ENCODE measurements at regions not wholly inside any gene's neighbourhood (a gene's known extent, or its start where the extent isn't known, plus 50 kb on each side); places are given as distances from the start of the nearest gene placed in this dataset.

- intact Hi-C loops (cut with DNase I, micrococcal nuclease) = no loop called here
- no peaks in the 10 kb centered on the region for H3K9me3 Mint-ChIP-seq
- no peak overlapping the region for H3K27ac Mint-ChIP-seq
These were observed 85.0 kb downstream of the RPL27A start for GRCh38 chr11:8767466-8768142.

GRCh38 chr11:8768625-8769333, 86.2 kb downstream of the RPL27A start:
- no peak for TF ChIP-seq CTCF (IDR thresholded peaks at IDR 0.05)
- Histone ChIP-seq H3K4me1 (ENCODE audit: insufficient read depth, low read length) (no peaks in the 10 kb centered on the region), H3K9me3 (ENCODE audit: control insufficient read depth in 1 of 2, insufficient read depth in 1 of 2, low read length in 2 of 2) (no peaks in the 10 kb centered on the region), H3K27me3 (ENCODE audit: control insufficient read depth in 1 of 2, insufficient read depth in 2 of 2, low read length in 2 of 2) (no peaks in the 10 kb centered on the region), H3K4me3 (ENCODE audit: low read length) (no peak overlapping the region), H3K36me3 (ENCODE audit: insufficient read depth, low read length) (no peaks in the 10 kb centered on the region), H3K27ac (ENCODE audit: low read depth in 1 of 2, low read length in 2 of 2) (no peak overlapping the region)
- ChIA-PET POLR2A (no interaction called here), CTCF (interaction anchor here (0.7 kb wide), 1 partner anchor 10 kb away, joined by 3 read pairs; no protein-coding TSS in a partner anchor)
- Mint-ChIP-seq H3K27me3 (no peaks in the 10 kb centered on the region), H3K4me3 (no peak overlapping the region), H3K4me1 (ENCODE audit: low read depth) (no peaks in the 10 kb centered on the region), H3K9me3 (no peaks in the 10 kb centered on the region), H3K36me3 (ENCODE audit: low read depth) (no peaks in the 10 kb centered on the region), H3K27ac (no peak overlapping the region)
- DNase-seq = no peak
- intact Hi-C loops (cut with DNase I, micrococcal nuclease) = no loop called here
- no peak for ATAC-seq (ENCODE audit: poor library complexity)

More at GRCh38 chr11:8767466-8768142, 85.0 kb downstream of the RPL27A start:
- Histone ChIP-seq H3K27ac (ENCODE audit: low read depth in 1 of 2, low read length in 2 of 2) (no peak overlapping the region), H3K4me3 (ENCODE audit: low read length) (no peak overlapping the region), H3K36me3 (ENCODE audit: insufficient read depth, low read length) (no peaks in the 10 kb centered on the region), H3K9me3 (ENCODE audit: control insufficient read depth in 1 of 2, insufficient read depth in 1 of 2, low read length in 2 of 2) (no peaks in the 10 kb centered on the region), H3K27me3 (ENCODE audit: control insufficient read depth in 1 of 2, insufficient read depth in 2 of 2, low read length in 2 of 2) (no peaks in the 10 kb centered on the region), H3K4me1 (ENCODE audit: insufficient read depth, low read length) (no peaks in the 10 kb centered on the region)
- ChIA-PET CTCF (no interaction called here), POLR2A (no interaction called here)
- Mint-ChIP-seq H3K4me1 (ENCODE audit: low read depth) (no peaks in the 10 kb centered on the region), H3K4me3 (no peak overlapping the region), H3K36me3 (ENCODE audit: low read depth) (no peaks in the 10 kb centered on the region), H3K27me3 (peaks cover 4% of the 10 kb centered on the region)
- ATAC-seq (ENCODE audit: poor library complexity) (no peak), DNase-seq (no peak)
- TF ChIP-seq CTCF (IDR thresholded peaks at IDR 0.05) = no peak

GRCh38 chr11:8772571-8773519, 90.3 kb downstream of the RPL27A start:
- H3K9me3 ChIP-seq (ENCODE audit: control insufficient read depth in 1 of 2, insufficient read depth in 1 of 2, low read length in 2 of 2) = no peaks in the 10 kb centered on the region
- Mint-ChIP-seq H3K9me3 (no peaks in the 10 kb centered on the region), H3K4me1 (ENCODE audit: low read depth) (no peaks in the 10 kb centered on the region), H3K27me3 (no peaks in the 10 kb centered on the region), H3K4me3 (no peak overlapping the region), H3K27ac (no peak overlapping the region), H3K36me3 (ENCODE audit: low read depth) (no peaks in the 10 kb centered on the region)
- ChIA-PET POLR2A (no interaction called here), CTCF (no interaction called here)
- intact Hi-C loops (cut with DNase I, micrococcal nuclease) = no loop called here
- no peak overlapping the region for H3K27ac ChIP-seq (ENCODE audit: low read depth in 1 of 2, low read length in 2 of 2)
- no peak for ATAC-seq (ENCODE audit: poor library complexity)
- DNase-seq = no peak
- H3K4me3 ChIP-seq (ENCODE audit: low read length) = no peak overlapping the region
- no peak for TF ChIP-seq CTCF (IDR thresholded peaks at IDR 0.05)
- no peaks in the 10 kb centered on the region for H3K27me3 ChIP-seq (ENCODE audit: control insufficient read depth in 1 of 2, insufficient read depth in 2 of 2, low read length in 2 of 2)
- no peaks in the 10 kb centered on the region for H3K36me3 ChIP-seq (ENCODE audit: insufficient read depth, low read length)
- H3K4me1 ChIP-seq (ENCODE audit: insufficient read depth, low read length) = no peaks in the 10 kb centered on the region

All from CD4-positive, alpha-beta T cell (primary cell).